ENCODE measurements at regions not wholly inside any gene's neighbourhood (a gene's known extent, or its start where the extent isn't known, plus 50 kb on each side); places are given as distances from the start of the nearest gene placed in this dataset.
A peak's percentile ranks its signal among the peaks of the same experiment; 100 is the strongest.
"Not testable (repeated sequence)": the region's sequence is repeated elsewhere in the genome, so short reads cannot be mapped to it uniquely, and the experiment has no call there.

DNA sequence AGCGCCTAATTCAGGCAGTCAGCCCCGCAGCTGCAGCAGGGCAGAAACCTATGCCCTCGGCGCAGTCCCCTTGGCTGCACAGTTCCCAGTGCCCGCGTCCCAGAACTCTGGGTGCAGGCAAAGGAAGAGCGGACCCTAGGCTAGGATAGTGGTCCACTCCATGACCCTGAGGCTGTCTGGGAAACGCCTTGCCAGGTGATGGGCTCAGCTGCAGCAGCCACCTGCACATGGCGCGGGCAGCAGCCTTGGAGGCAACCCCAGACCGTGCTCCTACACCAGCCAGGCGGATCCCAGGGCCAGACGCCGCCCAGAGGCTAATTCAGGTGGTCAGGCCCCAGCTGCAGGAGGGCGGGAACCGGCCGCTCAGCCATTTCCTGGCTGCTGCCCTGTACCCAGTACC is 83.0 kb downstream of the POTEC start:
- DNase-seq (ENCODE audit: low spot score), result not testable (repeated sequence)

GRCh38 chr18:14459826-14460225 is 83.6 kb downstream of the POTEC start:
- DNase-seq (ENCODE audit: low spot score), result peak; percentile 30

DNA sequence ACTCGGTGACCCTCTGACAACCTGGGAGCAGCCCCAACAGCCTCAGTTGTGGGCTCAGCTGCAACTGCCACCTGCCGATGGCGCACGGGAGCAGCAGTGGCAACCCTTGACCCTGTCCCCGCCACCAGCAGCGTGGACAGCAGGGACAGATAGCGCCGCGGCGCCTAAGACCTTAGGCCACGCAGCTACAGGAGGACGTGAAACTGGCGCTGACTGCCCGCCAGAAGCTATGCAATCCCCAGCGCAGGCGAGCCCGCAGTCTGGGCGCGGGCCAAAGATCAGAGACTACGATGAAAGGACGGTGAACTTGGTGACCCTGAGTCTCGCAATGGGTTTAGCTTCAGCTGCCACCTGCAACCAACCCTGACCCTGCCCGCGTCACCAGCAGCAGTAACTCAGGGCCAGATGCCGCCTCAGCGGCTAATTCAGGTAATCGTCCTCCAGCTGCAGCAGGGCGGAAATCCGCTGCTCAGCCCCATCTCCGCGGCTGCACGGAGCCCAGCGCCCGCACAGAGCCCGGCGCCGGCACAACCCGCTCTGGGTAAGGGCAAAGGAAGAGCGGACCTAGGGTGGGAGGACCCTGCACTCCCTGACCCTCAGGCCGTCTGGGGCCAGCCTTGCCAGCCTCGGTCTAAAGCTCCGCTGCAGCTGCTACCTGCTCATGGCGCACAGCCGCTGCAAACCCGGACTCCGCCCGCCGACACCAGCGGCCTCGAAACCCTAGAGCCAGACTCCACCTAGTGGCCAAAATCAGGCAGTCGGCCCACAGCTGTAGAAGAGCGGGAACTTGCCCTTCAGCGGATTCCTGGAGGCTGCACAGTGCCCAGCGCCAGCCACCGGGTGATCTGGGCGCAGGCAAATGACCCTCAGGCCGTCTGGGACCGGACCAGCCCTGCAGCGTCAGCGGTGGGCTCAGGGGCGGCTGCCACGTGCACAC is 85.1 kb downstream of the POTEC start:
- peak; percentile 30 for DNase-seq (ENCODE audit: low spot score)

GRCh38 chr18:14450637-14451009 is 92.8 kb downstream of the POTEC start:
- DNase-seq (ENCODE audit: low spot score), result not testable (repeated sequence)

DNA sequence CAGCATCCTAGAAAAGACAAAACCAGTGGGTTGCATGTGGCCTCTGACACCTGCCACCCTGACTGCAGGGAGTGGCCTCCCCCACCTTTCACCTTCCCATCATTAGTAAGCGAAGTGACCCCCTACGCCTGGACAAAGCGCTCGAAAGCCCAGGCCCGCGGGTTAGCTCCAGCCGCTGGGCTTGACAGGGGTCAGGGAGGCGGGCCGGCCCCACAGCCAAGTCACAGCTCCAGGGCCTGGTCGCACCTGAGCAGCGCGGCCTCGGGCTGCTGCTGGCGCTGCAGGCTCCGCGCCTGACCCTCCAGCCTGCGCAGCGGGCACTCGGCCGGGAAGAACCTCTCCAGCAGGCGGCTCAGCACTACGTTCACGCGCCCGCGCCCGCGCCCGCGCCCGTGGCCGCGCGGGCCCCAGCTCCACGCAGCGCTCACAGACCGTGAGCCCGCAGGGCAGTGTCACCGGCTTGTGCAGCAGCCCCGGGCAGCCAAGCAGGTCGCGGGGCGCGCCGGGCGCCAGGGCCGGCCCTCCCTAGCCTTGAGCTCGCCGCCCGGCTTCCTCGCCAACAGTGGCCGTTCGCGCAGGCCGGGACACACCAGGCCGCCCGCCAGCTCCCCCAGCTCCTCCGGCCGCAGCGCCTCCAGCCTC is 93.3 kb downstream of the POTEC start:
- not testable (repeated sequence) for DNase-seq (ENCODE audit: low spot score)

DNA sequence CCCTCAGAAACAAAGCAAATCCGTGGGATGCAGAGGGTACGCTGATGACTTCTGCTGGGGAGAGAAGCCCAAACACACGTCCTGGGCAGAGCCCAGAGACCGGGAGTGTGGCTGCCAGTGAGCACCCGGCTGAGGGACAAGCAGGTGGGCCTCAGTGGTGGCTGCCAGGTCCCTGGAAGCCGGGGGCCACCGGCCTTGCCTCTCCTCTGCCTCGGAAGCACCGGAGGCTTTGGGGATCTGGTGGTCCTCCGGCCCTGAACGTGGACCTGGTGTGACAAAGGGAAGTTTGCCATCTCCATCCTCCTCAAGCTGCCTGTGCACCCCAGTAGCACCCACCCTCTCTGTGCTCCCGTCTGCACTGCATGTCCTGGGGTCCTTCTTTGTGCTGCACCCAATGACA is 94.3 kb downstream of the POTEC start:
- not testable (repeated sequence) for DNase-seq (ENCODE audit: low spot score)

- not testable (repeated sequence) for DNase-seq (ENCODE audit: low spot score)
These were observed 95.7 kb downstream of the POTEC start for GRCh38 chr18:14447715-14448114.

DNA sequence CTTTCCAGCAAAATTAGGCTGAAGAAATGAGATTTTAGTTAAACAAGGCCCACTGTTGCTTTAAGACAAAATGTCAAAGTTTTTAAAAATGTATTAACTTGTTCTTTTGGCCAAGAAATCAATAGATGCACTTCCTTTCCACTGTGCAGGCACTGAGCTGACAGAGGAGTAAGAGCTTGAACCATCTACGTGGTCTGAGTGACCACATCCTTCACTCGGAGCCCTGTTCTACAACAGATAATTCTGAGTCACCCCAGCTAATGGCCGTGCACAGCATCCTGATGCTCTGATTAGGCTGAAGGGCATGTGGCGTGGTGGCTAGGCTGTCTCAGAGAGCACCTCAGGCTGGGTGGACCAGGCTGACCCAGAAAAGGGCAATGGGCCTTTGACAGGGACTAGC is 107.9 kb downstream of the POTEC start:
- not testable (repeated sequence) for DNase-seq (ENCODE audit: low spot score)

- not testable (repeated sequence) for DNase-seq (ENCODE audit: low spot score)
These were observed 111.0 kb downstream of the POTEC start for GRCh38 chr18:14432371-14432770.

GRCh38 chr18:14431031-14431521 is 112.3 kb downstream of the POTEC start:
- DNase-seq (ENCODE audit: low spot score), result peak; percentile 56

DNA sequence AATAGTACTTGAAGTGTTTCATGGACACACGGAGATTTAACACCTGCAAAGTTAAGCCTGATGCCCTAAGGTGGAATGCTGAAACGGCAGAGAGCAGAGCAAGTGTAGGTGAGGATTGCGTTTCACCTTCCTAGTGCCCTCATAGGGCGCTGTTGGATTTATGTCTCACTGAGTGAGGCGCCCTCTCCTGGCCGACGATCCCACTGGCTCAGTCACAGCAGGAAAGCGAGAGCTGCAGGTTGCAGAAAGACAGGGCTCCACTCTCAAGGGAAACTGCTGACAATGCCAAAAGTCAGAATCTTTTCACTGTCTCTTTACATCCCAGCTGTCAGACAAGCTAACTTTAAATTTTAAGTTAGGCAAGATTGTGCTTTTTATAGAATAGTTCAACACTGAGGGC is 127.6 kb downstream of the POTEC start:
- DNase-seq (ENCODE audit: low spot score), result not testable (repeated sequence)

- not testable (repeated sequence) for DNase-seq (ENCODE audit: low spot score)
These were observed 128.0 kb downstream of the POTEC start for GRCh38 chr18:14415399-14415798.

- DNase-seq (ENCODE audit: low spot score), result not testable (repeated sequence)
These were observed 147.9 kb downstream of the POTEC start for GRCh38 chr18:14395533-14395932.

DNA sequence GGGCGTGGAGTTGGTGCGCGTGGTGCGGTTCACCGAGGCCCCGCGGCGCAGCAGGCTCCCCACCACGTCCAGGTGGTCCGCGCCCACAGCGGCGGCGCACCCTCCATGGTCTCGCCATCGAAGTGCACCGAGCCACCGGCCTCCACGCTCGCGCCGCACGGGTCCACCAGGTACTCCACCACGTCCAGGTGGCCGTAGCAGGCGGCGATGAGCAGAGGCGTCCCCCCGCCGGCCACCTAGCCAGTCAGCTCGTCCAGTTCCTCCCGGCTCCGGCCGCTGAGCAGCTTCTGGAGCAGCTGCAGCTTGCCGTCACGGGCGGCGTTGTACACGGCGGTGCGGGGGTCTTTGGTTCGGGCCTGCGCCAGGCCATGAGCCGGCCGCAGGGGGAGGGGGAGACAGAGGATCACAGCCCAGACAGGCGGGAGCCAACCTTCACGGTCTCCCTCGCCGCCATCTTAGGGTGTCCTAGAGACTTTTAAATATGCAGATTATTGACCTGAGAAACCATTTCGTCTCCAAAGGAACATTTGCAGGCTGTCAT is 149.8 kb downstream of the POTEC start:
- not testable (repeated sequence) for DNase-seq (ENCODE audit: low spot score)

DNA sequence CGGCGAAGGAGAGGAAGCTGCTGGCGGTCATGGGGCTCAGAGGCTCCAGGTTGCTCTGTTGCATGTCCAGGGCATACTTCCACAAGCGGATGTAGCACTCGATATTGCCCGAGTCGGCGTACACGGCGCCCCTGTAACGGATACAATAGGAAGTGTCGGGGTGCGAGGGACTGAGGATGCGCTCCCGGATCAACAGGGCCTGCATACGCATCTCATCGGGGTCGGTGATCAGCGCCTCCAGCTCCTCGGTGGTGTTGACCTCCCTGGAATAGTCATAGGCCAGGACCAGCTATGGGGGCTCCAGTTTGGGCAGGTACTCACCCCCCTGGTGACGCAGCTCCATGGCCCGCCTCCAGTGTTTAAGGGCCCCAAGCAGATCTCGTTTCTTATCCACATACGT is 150.8 kb downstream of the POTEC start:
- DNase-seq (ENCODE audit: low spot score), result not testable (repeated sequence)

GRCh38 chr18:14384961-14385360 is 158.4 kb downstream of the POTEC start:
- DNase-seq (ENCODE audit: low spot score), result not testable (repeated sequence)

DNA sequence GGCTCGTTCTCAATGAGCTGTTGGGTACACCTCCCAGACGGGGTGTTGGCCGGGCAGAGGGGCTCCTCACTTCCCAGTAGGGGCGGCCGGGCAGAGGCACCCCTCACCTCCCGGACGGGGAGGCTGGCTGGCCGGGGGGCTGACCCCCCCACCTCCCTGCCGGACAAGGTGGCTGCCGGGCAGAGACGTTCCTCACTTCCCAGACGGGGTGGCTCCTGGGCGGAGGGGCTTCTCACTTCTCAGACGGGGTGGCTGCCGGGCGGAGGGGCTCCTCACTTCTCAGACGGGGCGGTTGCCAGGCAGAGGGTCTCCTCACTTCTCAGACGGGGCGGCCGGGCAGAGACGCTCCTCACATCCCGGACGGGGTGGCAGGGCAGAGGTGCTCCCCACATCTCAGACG is 160.7 kb downstream of the POTEC start:
- not testable (repeated sequence) for DNase-seq (ENCODE audit: low spot score)

DNA sequence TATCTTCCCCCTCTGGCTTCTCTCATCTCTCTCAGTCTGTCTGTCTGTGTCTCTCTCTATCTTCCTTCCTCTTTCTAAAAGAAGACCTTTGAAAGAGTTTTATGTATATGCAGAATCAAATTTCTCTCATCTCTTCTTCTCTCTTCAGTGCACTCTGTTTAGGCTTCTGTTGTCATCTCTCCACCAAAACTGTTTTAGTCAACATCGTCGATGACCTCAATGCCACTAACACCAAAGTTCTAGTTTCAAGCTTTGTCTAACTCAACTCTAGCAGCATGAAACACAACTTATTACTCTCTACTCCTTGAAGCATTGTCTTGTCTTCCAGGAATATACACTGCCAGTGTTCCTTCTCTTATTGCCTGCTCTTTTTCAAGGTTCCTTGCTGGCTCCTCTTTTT is 163.9 kb downstream of the POTEC start:
- DNase-seq (ENCODE audit: low spot score), result not testable (repeated sequence)

GRCh38 chr18:14378376-14378775 is 165.0 kb downstream of the POTEC start:
- DNase-seq (ENCODE audit: low spot score), result not testable (repeated sequence)

DNA sequence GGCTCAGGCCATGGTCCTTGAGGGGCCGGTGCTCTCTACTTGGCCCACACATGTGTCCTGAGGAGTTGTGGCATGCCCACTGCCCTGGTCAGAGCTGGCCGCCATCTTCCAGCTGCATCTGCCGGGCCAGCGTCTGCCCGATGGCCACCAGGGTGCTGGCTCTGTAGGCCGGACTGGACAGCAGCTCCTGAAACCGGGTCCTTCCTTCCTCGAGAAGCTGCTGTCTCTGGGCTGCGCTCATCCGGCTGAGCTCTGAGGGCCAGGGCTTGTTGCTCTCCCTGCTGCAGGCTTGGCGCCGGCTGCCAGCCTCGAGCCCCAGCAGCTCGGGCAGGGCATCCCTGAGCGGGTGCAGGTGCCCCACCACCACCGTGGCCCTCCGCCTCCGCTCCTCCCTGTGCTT is 182.1 kb downstream of the POTEC start:
- DNase-seq (ENCODE audit: low spot score), result not testable (repeated sequence)

- not testable (repeated sequence) for DNase-seq (ENCODE audit: low spot score)
These were observed 185.7 kb downstream of the POTEC start for GRCh38 chr18:14357553-14358297.

DNA sequence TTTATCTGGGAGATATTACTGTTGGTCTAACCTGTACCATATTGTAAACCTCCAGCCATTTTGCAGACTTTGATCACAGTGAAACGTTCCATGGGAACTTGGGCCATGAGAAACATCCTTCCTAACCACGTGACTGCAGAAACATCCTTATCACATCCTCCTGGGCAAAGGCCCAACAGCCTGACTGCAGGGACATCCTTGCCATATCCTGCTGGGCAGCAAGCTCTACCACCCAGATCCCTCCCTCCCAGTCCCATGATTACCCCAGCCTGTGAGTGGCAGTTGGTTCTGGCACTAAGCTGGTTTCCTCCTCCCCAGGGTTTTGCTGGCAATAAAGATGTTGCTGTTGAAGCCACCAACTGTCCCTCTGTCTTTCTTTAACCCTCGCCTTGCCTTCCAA is 201.2 kb downstream of the POTEC start:
- DNase-seq (ENCODE audit: low spot score), result not testable (repeated sequence)

Data from D341Med (cell line).